HG03378 (cell line): ENCODE measurements at regions not wholly inside any gene's neighbourhood (a gene's known extent, or its start where the extent isn't known, plus 50 kb on each side); places are given as distances from the start of the nearest gene placed in this dataset.

Experiments used
- ATAC-seq: cut with Tn5 transposase; IDR thresholded peaks from one replicate; pipeline ENCODE4 v1.9.1; 2021; ENCODE audit warnings: mild to moderate bottlenecking, moderate library complexity; ENCODE audit not compliant: unreplicated experiment

- ATAC-seq: no peak
These were observed 502.9 kb upstream of the STXBP6 start for GRCh38 chr14:25552826-25553225.

- ATAC-seq: no peak
These were observed 501.7 kb upstream of the STXBP6 start for GRCh38 chr14:25551674-25552073.

GRCh38 chr14:25546826-25547225 is 496.9 kb upstream of the STXBP6 start:
- ATAC-seq: no peak

- ATAC-seq: no peak
These were observed 488.0 kb upstream of the STXBP6 start for GRCh38 chr14:25537846-25538455.

- ATAC-seq: no peak
These were observed 476.3 kb upstream of the STXBP6 start for GRCh38 chr14:25526290-25526689.

- ATAC-seq: no peak
These were observed 473.0 kb upstream of the STXBP6 start for GRCh38 chr14:25522926-25523325.

GRCh38 chr14:25522116-25522515 is 472.2 kb upstream of the STXBP6 start:
- no peak for ATAC-seq

GRCh38 chr14:25521616-25522015 is 471.7 kb upstream of the STXBP6 start:
- ATAC-seq: no peak

GRCh38 chr14:25520821-25521220 is 470.9 kb upstream of the STXBP6 start:
- no peak for ATAC-seq

GRCh38 chr14:25518364-25518763 is 468.4 kb upstream of the STXBP6 start:
- no peak for ATAC-seq

GRCh38 chr14:25516838-25517237 is 466.9 kb upstream of the STXBP6 start:
- ATAC-seq: no peak

- ATAC-seq: no peak
These were observed 458.9 kb upstream of the STXBP6 start for GRCh38 chr14:25508845-25509244.

GRCh38 chr14:25501749-25502148 is 451.8 kb upstream of the STXBP6 start:
- ATAC-seq: no peak

GRCh38 chr14:25488961-25489360 is 439.0 kb upstream of the STXBP6 start:
- no peak for ATAC-seq

- no peak for ATAC-seq
These were observed 435.4 kb upstream of the STXBP6 start for GRCh38 chr14:25485381-25485780.

GRCh38 chr14:25484906-25485305 is 435.0 kb upstream of the STXBP6 start:
- no peak for ATAC-seq

- ATAC-seq: no peak
These were observed 434.3 kb upstream of the STXBP6 start for GRCh38 chr14:25484235-25484634.

- no peak for ATAC-seq
These were observed 427.6 kb upstream of the STXBP6 start for GRCh38 chr14:25477316-25478098.

- no peak for ATAC-seq
These were observed 422.8 kb upstream of the STXBP6 start for GRCh38 chr14:25472700-25473099.

- ATAC-seq: no peak
These were observed 414.8 kb upstream of the STXBP6 start for GRCh38 chr14:25464772-25465171.

- ATAC-seq: no peak
These were observed 414.1 kb upstream of the STXBP6 start for GRCh38 chr14:25464078-25464477.

GRCh38 chr14:25463480-25463879 is 413.5 kb upstream of the STXBP6 start:
- no peak for ATAC-seq

- ATAC-seq: no peak
These were observed 411.8 kb upstream of the STXBP6 start for GRCh38 chr14:25461780-25462179.
